HG02870 (cell line): ENCODE measurements at regions not wholly inside any gene's neighbourhood (a gene's known extent, or its start where the extent isn't known, plus 50 kb on each side); places are given as distances from the start of the nearest gene placed in this dataset.

Source experiments
- ATAC-seq: cut with Tn5 transposase; IDR thresholded peaks from one replicate; pipeline ENCODE4 v1.9.1; 2021; ENCODE audit warnings: mild to moderate bottlenecking, moderate library complexity; ENCODE audit not compliant: unreplicated experiment

- no peak for ATAC-seq
Observed at GRCh38 chr22:48323746-48324145, 1503.9 kb downstream of the BRD1 start.

GRCh38 chr22:48322907-48323306 is 1504.8 kb downstream of the BRD1 start:
- ATAC-seq, result no peak

- no peak for ATAC-seq
Observed at GRCh38 chr22:48321986-48322545, 1505.6 kb downstream of the BRD1 start.

- ATAC-seq, result no peak
Observed at GRCh38 chr22:48320683-48321451, 1506.8 kb downstream of the BRD1 start.

GRCh38 chr22:48320048-48320682 is 1507.5 kb downstream of the BRD1 start:
- no peak for ATAC-seq

GRCh38 chr22:48319321-48320047 is 1508.2 kb downstream of the BRD1 start:
- no peak for ATAC-seq

GRCh38 chr22:48318575-48319320 is 1508.9 kb downstream of the BRD1 start:
- ATAC-seq, result no peak

- no peak for ATAC-seq
Observed at GRCh38 chr22:48318173-48318572, 1509.5 kb downstream of the BRD1 start.

- ATAC-seq, result no peak
Observed at GRCh38 chr22:48316257-48317250, 1511.1 kb downstream of the BRD1 start.

GRCh38 chr22:48315439-48316256 is 1512.0 kb downstream of the BRD1 start:
- no peak for ATAC-seq

GRCh38 chr22:48314073-48314472 is 1513.6 kb downstream of the BRD1 start:
- ATAC-seq, result no peak

GRCh38 chr22:48313175-48313830 is 1514.4 kb downstream of the BRD1 start:
- ATAC-seq, result no peak

- ATAC-seq, result no peak
Observed at GRCh38 chr22:48310740-48311139, 1516.9 kb downstream of the BRD1 start.

GRCh38 chr22:48310289-48310688 is 1517.4 kb downstream of the BRD1 start:
- ATAC-seq, result no peak

GRCh38 chr22:48309836-48310235 is 1517.8 kb downstream of the BRD1 start:
- no peak for ATAC-seq

GRCh38 chr22:48309115-48309705 is 1518.5 kb downstream of the BRD1 start:
- ATAC-seq, result no peak

GRCh38 chr22:48307931-48308330 is 1519.7 kb downstream of the BRD1 start:
- no peak for ATAC-seq
